IMR-90 (cell line): ENCODE measurements at regions not wholly inside any gene's neighbourhood (a gene's known extent, or its start where the extent isn't known, plus 50 kb on each side); places are given as distances from the start of the nearest gene placed in this dataset.

Source experiments
- ATAC-seq: fragments of 200-7000 bp; cut with Tn5 transposase; 2 replicates; pipeline ENCODE4 v1.9.1; 2020; ENCODE audit warnings: low read depth, mild to moderate bottlenecking, moderate library complexity
- BruUV-seq: library from RNA; stranded (reverse); fragments of 400-500 nt; replicated peaks from 2 replicates; lab custom pipeline; 2021; lab: Mats Ljungman, UMichigan
- CTCF ChIA-PET: fragments of 300-600 bp; formaldehyde crosslinking; extraction: SDS; loops from one replicate; lab custom pipeline; 2021; ENCODE audit warnings: antibody characterized with exemption; lab: Yijun Ruan, JAX
- POLR2A ChIA-PET: fragments of 300-600 bp; sonication (Branson Sonifier 250); formaldehyde crosslinking; loops from one replicate; lab custom pipeline; 2022; ENCODE audit warnings: antibody characterized with exemption; ENCODE audit not compliant: unreplicated experiment; lab: Charles Lee
- DNase-seq: peaks from one replicate; pipeline ENCODE4 v3.0.0; 2013
- H2AFZ ChIP-seq: replicated peaks from 2 replicates; pipeline ENCODE3; 2013; ENCODE audit warnings: low read length, mild to moderate bottlenecking; ENCODE audit not compliant: poor library complexity
- H2AK5ac ChIP-seq: 2 replicates; pipeline ENCODE4 v1.6.1; 2013; ENCODE audit warnings: low read depth, low read length, inconsistent platforms
- H2AK9ac ChIP-seq: replicated peaks from 2 replicates; pipeline ENCODE3; 2013; ENCODE audit warnings: mild to moderate bottlenecking, low read depth, low read length, moderate library complexity; ENCODE audit not compliant: poor library complexity
- H2BK120ac ChIP-seq: 2 replicates; pipeline ENCODE4 v1.6.1; 2013; ENCODE audit warnings: low read depth, low read length, inconsistent platforms
- H2BK15ac ChIP-seq: 3 replicates; pipeline ENCODE4 v1.6.1; 2013; ENCODE audit warnings: low read depth, low read length, inconsistent platforms
- H2BK20ac ChIP-seq: 2 replicates; pipeline ENCODE4 v1.6.1; 2013; ENCODE audit warnings: low read depth, mild to moderate bottlenecking, inconsistent platforms, low read length, moderate library complexity
- H2BK5ac ChIP-seq: 2 replicates; pipeline ENCODE4 v1.6.1; 2013; ENCODE audit warnings: mild to moderate bottlenecking, low read depth, low read length, inconsistent platforms; ENCODE audit not compliant: poor library complexity, severe bottlenecking
- H3K14ac ChIP-seq: replicated peaks from 2 replicates; pipeline ENCODE4 v1.6.1; 2013; ENCODE audit warnings: low read depth, low read length, inconsistent platforms
- H3K18ac ChIP-seq: 2 replicates; pipeline ENCODE4 v1.6.1; 2013; ENCODE audit warnings: low read depth, low read length, control low read depth
- H3K23ac ChIP-seq: 2 replicates; pipeline ENCODE4 v1.6.1; 2013; ENCODE audit warnings: low read depth, low read length, inconsistent platforms
- H3K27ac ChIP-seq: 2 replicates; pipeline ENCODE4 v1.5.1; 2013; ENCODE audit warnings: mild to moderate bottlenecking, control low read depth, low read length; ENCODE audit not compliant: insufficient read depth
- H3K27me3 ChIP-seq: 2 replicates; pipeline ENCODE4 v1.6.1; 2013; ENCODE audit warnings: low read length; ENCODE audit not compliant: control insufficient read depth, insufficient read depth
- H3K36me3 ChIP-seq: 2 replicates; pipeline ENCODE4 v1.6.1; 2013; ENCODE audit warnings: low read length, mixed read lengths; ENCODE audit not compliant: control insufficient read depth, insufficient read depth
- H3K4ac ChIP-seq: 2 replicates; pipeline ENCODE4 v1.6.1; 2013; ENCODE audit warnings: low read depth, low read length, inconsistent platforms
- H3K4me1 ChIP-seq: 2 replicates; pipeline ENCODE4 v1.6.1; 2013; ENCODE audit warnings: low read length, mixed read lengths; ENCODE audit not compliant: control insufficient read depth, insufficient read depth
- H3K4me2 ChIP-seq: 2 replicates; pipeline ENCODE4 v1.6.1; 2013; ENCODE audit warnings: low read depth, mild to moderate bottlenecking, control low read depth, low read length, moderate library complexity
- H3K4me3 ChIP-seq: 2 replicates; pipeline ENCODE4 v1.5.1; 2013; ENCODE audit warnings: low read depth, mild to moderate bottlenecking, control low read depth, low read length, moderate library complexity; ENCODE audit not compliant: insufficient read depth
- H3K56ac ChIP-seq: 2 replicates; pipeline ENCODE4 v1.6.1; 2013; ENCODE audit warnings: low read length, inconsistent platforms; ENCODE audit not compliant: insufficient read depth; ENCODE audit errors: extremely low read depth
- H3K79me1 ChIP-seq, 2 experiments: 2 replicates each; pipeline ENCODE4 v1.6.1; 2013; ENCODE audit warnings: low read length in 2 of 2, inconsistent platforms in 1 of 2, low read depth in 1 of 2
- H3K9ac ChIP-seq: 2 replicates; pipeline ENCODE4 v1.6.1; 2013; ENCODE audit warnings: low read depth, low read length, control low read depth
- H3K9me1 ChIP-seq: 2 replicates; pipeline ENCODE4 v1.6.1; 2013; ENCODE audit warnings: low read length, inconsistent platforms; ENCODE audit not compliant: insufficient read depth
- H3K9me3 ChIP-seq: 2 replicates; pipeline ENCODE4 v1.6.1; 2013; ENCODE audit warnings: low read length; ENCODE audit not compliant: control insufficient read depth, insufficient read depth
- H4K20me1 ChIP-seq: 2 replicates; pipeline ENCODE4 v1.6.1; 2013; ENCODE audit warnings: low read length, inconsistent platforms; ENCODE audit not compliant: insufficient read depth
- H4K5ac ChIP-seq: 2 replicates; pipeline ENCODE4 v1.6.1; 2013; ENCODE audit warnings: mild to moderate bottlenecking, low read depth, low read length, control low read depth
- H4K8ac ChIP-seq, 2 experiments: 2 replicates each; pipeline ENCODE4 v1.6.1; 2013; ENCODE audit warnings: low read depth in 2 of 2, low read length in 2 of 2, control low read depth in 1 of 2, inconsistent platforms in 1 of 2
- H4K91ac ChIP-seq: 2 replicates; pipeline ENCODE4 v1.6.1; 2013; ENCODE audit warnings: low read depth, low read length, inconsistent platforms; ENCODE audit not compliant: insufficient read depth
- BHLHE40 ChIP-seq: fragments of 150-350 bp; IDR thresholded peaks from 2 replicates; pipeline ENCODE4 v1.6.1; 2016; ENCODE audit warnings: mild to moderate bottlenecking, low read depth, low read length
- CEBPB ChIP-seq: IDR thresholded peaks from 2 replicates; pipeline ENCODE4 v1.6.1; 2012; ENCODE audit warnings: low read depth, low read length, improper control_type of control experiment
- CHD1 ChIP-seq: IDR thresholded peaks from 2 replicates; pipeline ENCODE4 v1.6.1; 2012; ENCODE audit warnings: low read depth, low read length, improper control_type of control experiment
- CTCF ChIP-seq: conservative IDR thresholded peaks from 2 replicates; pipeline ENCODE4 v1.5.1; 2012; ENCODE audit warnings: mild to moderate bottlenecking, low read depth, low read length, improper control_type of control experiment
- FOS ChIP-seq: fragments of 150-350 bp; IDR thresholded peaks from 2 replicates; pipeline ENCODE4 v1.6.1; 2016; ENCODE audit warnings: low read depth, low read length
- MAZ ChIP-seq: IDR thresholded peaks from 2 replicates; pipeline ENCODE4 v1.6.1; 2012; ENCODE audit warnings: low read depth, mild to moderate bottlenecking, low read length, improper control_type of control experiment, moderate library complexity, borderline replicate concordance
- MXI1 ChIP-seq: IDR thresholded peaks from 2 replicates; pipeline ENCODE4 v1.6.1; 2012; ENCODE audit warnings: low read depth, mild to moderate bottlenecking, low read length, moderate library complexity, borderline replicate concordance
- NFE2L2 ChIP-seq: fragments of 150-350 bp; IDR thresholded peaks from 2 replicates; pipeline ENCODE4 v1.6.1; 2016; ENCODE audit warnings: low read depth, mild to moderate bottlenecking, low read length
- POLR2A ChIP-seq: IDR thresholded peaks from 2 replicates; pipeline ENCODE4 v1.6.1; 2012; ENCODE audit warnings: mild to moderate bottlenecking, low read depth, low read length
- RAD21 ChIP-seq: IDR thresholded peaks from 2 replicates; pipeline ENCODE4 v1.6.1; 2012; ENCODE audit warnings: low read length, improper control_type of control experiment
- RCOR1 ChIP-seq: IDR thresholded peaks from 2 replicates; pipeline ENCODE4 v1.6.1; 2012; ENCODE audit warnings: mild to moderate bottlenecking, low read length, improper control_type of control experiment; ENCODE audit not compliant: insufficient replicate concordance
- RFX5 ChIP-seq: IDR thresholded peaks from 2 replicates; pipeline ENCODE4 v1.8.0; 2012; ENCODE audit warnings: low read depth, mild to moderate bottlenecking, low read length, moderate library complexity
- SMC3 ChIP-seq: fragments of 150-350 bp; IDR thresholded peaks from 2 replicates; pipeline ENCODE4 v1.6.1; 2016; ENCODE audit warnings: low read depth, mild to moderate bottlenecking, antibody characterized with exemption, low read length, moderate library complexity
- USF2 ChIP-seq: fragments of 150-350 bp; IDR thresholded peaks from 2 replicates; pipeline ENCODE4 v1.6.1; 2017; ENCODE audit warnings: mild to moderate bottlenecking, antibody characterized with exemption, low read length, low read depth
- whole genome bisulfite sequencing, 2 experiments: methylation state at CpG; one replicate each; pipeline versions ENCODE4 v1.1.5 to v1.1.7; 2013; ENCODE audit warnings: missing lambda C conversion rate in 2 of 2; ENCODE audit not compliant: insufficient read length in 1 of 2; ENCODE audit errors: extremely low coverage in 2 of 2; 5-methylcytosine and 5-hydroxymethylcytosine counted together
- dilution Hi-C: fragments of 300-500 bp; cut with HindIII; formaldehyde crosslinking; loops from one replicate; pipeline ENCODE4 v1.14.3; 2018; ENCODE audit warnings: low sequenced_read_pairs; ENCODE audit not compliant: unreplicated experiment
- in situ Hi-C: fragments of 300-500 bp; cut with MboI; formaldehyde crosslinking; loops from 3 replicates; pipeline ENCODE4 v1.14.3; 2019; ENCODE audit warnings: low sequenced_read_pairs, inconsistent platforms, mixed read lengths
- intact Hi-C: fragments of 100-400 bp; cut with micrococcal nuclease; formaldehyde crosslinking; loops from 2 replicates; pipeline ENCODE4 v1.10.0; 2022
- TF ChIP-seq, protein P1 (sequence below): fragments of 150-350 bp; IDR thresholded peaks from 2 replicates; pipeline ENCODE4 v1.6.1; 2016; ENCODE audit warnings: low read depth, mild to moderate bottlenecking, low read length, moderate library complexity, borderline replicate concordance

DNA sequence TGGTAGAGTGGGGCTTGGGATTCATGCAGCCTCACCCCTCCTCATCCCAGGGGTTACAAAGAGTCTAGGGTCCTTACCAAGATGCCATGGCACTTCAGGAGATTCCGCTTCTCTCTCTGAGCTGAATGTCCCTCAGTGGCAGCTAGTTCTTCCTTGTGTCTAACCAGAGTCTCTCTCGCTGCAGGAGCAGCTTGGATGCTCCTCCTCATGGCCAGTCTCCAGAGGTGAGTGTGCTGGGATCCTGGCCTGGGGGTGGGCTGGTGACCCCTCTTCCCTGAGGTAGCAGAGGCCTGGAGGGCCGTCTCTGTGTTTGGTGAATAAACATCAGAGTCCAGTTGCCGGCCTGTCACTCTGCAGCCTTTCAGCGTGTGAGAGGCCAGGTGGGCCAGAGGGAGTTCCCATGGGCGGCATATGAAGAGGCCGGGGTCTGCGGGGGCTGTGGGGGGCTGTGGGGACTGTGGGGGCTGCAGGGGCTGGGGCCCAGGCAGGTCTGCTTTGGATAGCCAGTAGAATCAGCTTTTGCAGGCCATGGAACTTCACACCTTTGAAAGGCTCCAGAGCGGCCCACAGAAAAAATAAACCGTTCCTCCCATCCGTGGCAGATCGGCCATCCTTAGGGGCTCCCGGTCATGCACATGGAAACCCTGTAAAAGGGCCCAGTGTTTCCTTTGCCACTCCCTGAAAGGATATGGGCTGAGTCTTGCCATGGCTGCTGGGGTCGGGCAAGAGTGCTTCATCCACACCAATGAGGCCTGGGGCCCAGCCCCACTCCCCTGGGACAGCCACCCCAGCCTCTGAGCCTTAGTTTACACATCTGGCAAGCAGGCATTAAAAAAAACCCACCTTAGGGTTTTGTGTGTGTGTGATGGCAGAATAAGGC is 256.4 kb downstream of the FOXD2 start:
- no peaks in the 10 kb centered on the region for H4K20me1 ChIP-seq
- no peak overlapping the region for H4K5ac ChIP-seq
- no peak overlapping the region for H4K91ac ChIP-seq
- no peak for ATAC-seq
- H3K79me1 ChIP-seq: no peaks in the 10 kb centered on the region
- no peaks in the 10 kb centered on the region for H3K36me3 ChIP-seq
- no peak overlapping the region for H3K18ac ChIP-seq
- no peak overlapping the region for H2BK5ac ChIP-seq
- no peak overlapping the region for H2AK9ac ChIP-seq
- H3K4me1 ChIP-seq: no peaks in the 10 kb centered on the region
- no peak overlapping the region for H3K56ac ChIP-seq
- ChIA-PET CTCF (no interaction called here), POLR2A (no interaction called here)
- H3K4me2 ChIP-seq: no peak overlapping the region
- H2AFZ ChIP-seq: no peak overlapping the region
- intact Hi-C loops: no loop called here
- in situ Hi-C loops: no loop called here
- H2BK120ac ChIP-seq: no peak overlapping the region
- BruUV-seq: no TSS peak
- H3K4ac ChIP-seq: no peak overlapping the region
- dilution Hi-C loops: no loop called here
- WGBS, 2 experiments: 57% methylated on average over 6 of the region's 14 CpGs; no CpG with 5 or more reads in 1 of the 2 experiments
- no peak overlapping the region for H4K8ac ChIP-seq
- H2AK5ac ChIP-seq: no peak overlapping the region
- H2BK15ac ChIP-seq: no peak overlapping the region
- no peak overlapping the region for H3K4me3 ChIP-seq
- H3K27ac ChIP-seq: no peak overlapping the region
- no peak for DNase-seq
- H3K27me3 ChIP-seq: peaks cover 5% of the 10 kb centered on the region; the same call in 1 of the 2 replicates
- H3K9ac ChIP-seq: no peak overlapping the region
- H3K14ac ChIP-seq: no peak overlapping the region
- H3K9me1 ChIP-seq: no peaks in the 10 kb centered on the region
- no peak overlapping the region for H3K23ac ChIP-seq
- H2BK20ac ChIP-seq: no peak overlapping the region
- H3K9me3 ChIP-seq: no peaks in the 10 kb centered on the region
- TF ChIP-seq RCOR1 (no peak), FOS (no peak), RAD21 (no peak), RFX5 (no peak), MXI1 (no peak), NFE2L2 (no peak), CEBPB (no peak), POLR2A (no peak), MAZ (no peak), CHD1 (no peak), BHLHE40 (no peak), USF2 (no peak), CTCF (no peak), SMC3 (no peak)
- TF ChIP-seq, protein P1, sequence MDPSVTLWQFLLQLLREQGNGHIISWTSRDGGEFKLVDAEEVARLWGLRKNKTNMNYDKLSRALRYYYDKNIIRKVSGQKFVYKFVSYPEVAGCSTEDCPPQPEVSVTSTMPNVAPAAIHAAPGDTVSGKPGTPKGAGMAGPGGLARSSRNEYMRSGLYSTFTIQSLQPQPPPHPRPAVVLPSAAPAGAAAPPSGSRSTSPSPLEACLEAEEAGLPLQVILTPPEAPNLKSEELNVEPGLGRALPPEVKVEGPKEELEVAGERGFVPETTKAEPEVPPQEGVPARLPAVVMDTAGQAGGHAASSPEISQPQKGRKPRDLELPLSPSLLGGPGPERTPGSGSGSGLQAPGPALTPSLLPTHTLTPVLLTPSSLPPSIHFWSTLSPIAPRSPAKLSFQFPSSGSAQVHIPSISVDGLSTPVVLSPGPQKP: no peak
